Osteoblast (primary cell): ENCODE measurements at regions not wholly inside any gene's neighbourhood (a gene's known extent, or its start where the extent isn't known, plus 50 kb on each side); places are given as distances from the start of the nearest gene placed in this dataset.

Experiments
- DNase-seq: peaks from one replicate; pipeline ENCODE4 v3.0.0; 2011; ENCODE audit warnings: low spot score, mixed read lengths; ENCODE audit not compliant: insufficient read length; ENCODE audit errors: missing footprints
- H2AFZ ChIP-seq: 2 replicates; pipeline ENCODE4 v1.6.0; 2011; ENCODE audit warnings: mild to moderate bottlenecking, low read length
- H3K27ac ChIP-seq: 2 replicates; pipeline ENCODE4 v1.5.1; 2011; ENCODE audit warnings: mild to moderate bottlenecking, low read depth, low read length, moderate library complexity
- H3K27me3 ChIP-seq: 2 replicates; pipeline ENCODE4 v1.6.0; 2012; ENCODE audit warnings: mild to moderate bottlenecking, control low read depth, inconsistent platforms, low read length, moderate library complexity; ENCODE audit not compliant: insufficient read depth
- H3K36me3 ChIP-seq: 2 replicates; pipeline ENCODE4 v1.5.1; 2011; ENCODE audit warnings: mild to moderate bottlenecking, low read length, control low read depth, moderate library complexity; ENCODE audit not compliant: insufficient read depth
- H3K4me1 ChIP-seq: 2 replicates; pipeline ENCODE4 v1.5.1; 2011; ENCODE audit warnings: mild to moderate bottlenecking, low read length, control low read depth, moderate library complexity; ENCODE audit not compliant: insufficient read depth
- H3K4me2 ChIP-seq: 2 replicates; pipeline ENCODE4 v1.6.0; 2011; ENCODE audit warnings: mild to moderate bottlenecking, low read length; ENCODE audit not compliant: insufficient read depth
- H3K4me3 ChIP-seq: fragments of 200-600 bp; sonication (generic); 3 replicates; pipeline ENCODE4 v1.5.1; 2012; ENCODE audit warnings: mild to moderate bottlenecking, low read length, inconsistent platforms; ENCODE audit not compliant: insufficient read depth
- H3K79me2 ChIP-seq: 2 replicates; pipeline ENCODE4 v1.6.0; 2012; ENCODE audit warnings: mild to moderate bottlenecking, low read length, control low read depth, inconsistent platforms; ENCODE audit not compliant: insufficient read depth
- H3K9me3 ChIP-seq: 2 replicates; pipeline ENCODE4 v1.5.1; 2011; ENCODE audit warnings: low read depth, low read length, control low read depth
- H4K20me1 ChIP-seq: 2 replicates; pipeline ENCODE4 v1.6.0; 2012; ENCODE audit warnings: mild to moderate bottlenecking, low read length, control low read depth; ENCODE audit not compliant: insufficient read depth
- TF ChIP-seq, protein P1 (sequence below): IDR thresholded peaks from 2 replicates; pipeline ENCODE4 v1.5.1; 2011; ENCODE audit warnings: mild to moderate bottlenecking, low read depth, low read length, moderate library complexity; ENCODE audit errors: extremely low read depth

DNA sequence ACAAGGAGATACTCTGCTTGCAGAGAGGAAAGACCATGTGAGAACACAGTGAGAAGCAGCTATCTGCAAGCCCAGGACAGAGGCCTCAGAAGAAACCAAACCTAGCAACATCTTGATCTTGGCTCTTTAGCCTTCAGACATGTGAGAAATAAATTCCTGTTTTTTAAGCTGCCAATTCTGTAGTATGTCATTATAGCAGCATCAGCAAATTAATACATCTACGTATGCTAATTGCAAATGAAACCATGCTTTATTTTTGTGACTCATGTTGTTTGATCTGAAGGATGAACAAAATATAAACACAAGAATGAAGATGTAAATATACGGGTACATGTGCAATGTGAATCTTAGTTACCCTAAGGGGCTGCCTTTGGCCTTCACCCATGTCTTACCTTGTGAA lies 714.4 kb upstream of the ARPP21 start:
- no peak for DNase-seq
- no peaks in the 10 kb centered on the region for H3K36me3 ChIP-seq
- no peak overlapping the region for H2AFZ ChIP-seq
- no peaks in the 10 kb centered on the region for H3K4me1 ChIP-seq
- H4K20me1 ChIP-seq, result no peaks in the 10 kb centered on the region
- H3K9me3 ChIP-seq, result no peaks in the 10 kb centered on the region
- TF ChIP-seq, protein P1, sequence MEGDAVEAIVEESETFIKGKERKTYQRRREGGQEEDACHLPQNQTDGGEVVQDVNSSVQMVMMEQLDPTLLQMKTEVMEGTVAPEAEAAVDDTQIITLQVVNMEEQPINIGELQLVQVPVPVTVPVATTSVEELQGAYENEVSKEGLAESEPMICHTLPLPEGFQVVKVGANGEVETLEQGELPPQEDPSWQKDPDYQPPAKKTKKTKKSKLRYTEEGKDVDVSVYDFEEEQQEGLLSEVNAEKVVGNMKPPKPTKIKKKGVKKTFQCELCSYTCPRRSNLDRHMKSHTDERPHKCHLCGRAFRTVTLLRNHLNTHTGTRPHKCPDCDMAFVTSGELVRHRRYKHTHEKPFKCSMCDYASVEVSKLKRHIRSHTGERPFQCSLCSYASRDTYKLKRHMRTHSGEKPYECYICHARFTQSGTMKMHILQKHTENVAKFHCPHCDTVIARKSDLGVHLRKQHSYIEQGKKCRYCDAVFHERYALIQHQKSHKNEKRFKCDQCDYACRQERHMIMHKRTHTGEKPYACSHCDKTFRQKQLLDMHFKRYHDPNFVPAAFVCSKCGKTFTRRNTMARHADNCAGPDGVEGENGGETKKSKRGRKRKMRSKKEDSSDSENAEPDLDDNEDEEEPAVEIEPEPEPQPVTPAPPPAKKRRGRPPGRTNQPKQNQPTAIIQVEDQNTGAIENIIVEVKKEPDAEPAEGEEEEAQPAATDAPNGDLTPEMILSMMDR, result no peak
- no peak overlapping the region for H3K4me3 ChIP-seq
- H3K27me3 ChIP-seq, result no peaks in the 10 kb centered on the region
- no peaks in the 10 kb centered on the region for H3K79me2 ChIP-seq
- H3K4me2 ChIP-seq, result no peak overlapping the region
- H3K27ac ChIP-seq, result no peak overlapping the region

DNA sequence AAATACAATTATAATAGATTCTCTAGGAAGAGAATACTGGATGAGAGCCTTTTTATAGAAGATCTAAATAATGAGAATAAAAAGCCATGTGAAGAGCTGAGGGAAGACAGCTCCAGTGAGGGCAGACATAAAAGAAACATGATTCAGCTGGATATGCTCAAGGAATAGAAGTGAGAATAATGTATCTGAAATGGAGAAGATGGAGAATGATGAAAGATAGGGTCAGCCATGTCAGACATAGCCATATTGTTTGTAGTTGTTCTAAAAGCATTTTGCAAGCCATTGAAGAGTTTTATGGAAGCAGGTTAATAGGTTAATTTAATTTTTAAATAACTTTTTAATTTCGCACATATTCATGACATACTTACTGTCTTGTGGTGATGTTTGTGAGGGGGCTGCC lies 713.5 kb upstream of the ARPP21 start:
- no peak for DNase-seq
- Histone ChIP-seq H3K79me2 (no peaks in the 10 kb centered on the region), H3K27ac (no peak overlapping the region), H3K4me1 (no peaks in the 10 kb centered on the region), H3K27me3 (no peaks in the 10 kb centered on the region), H3K4me3 (no peak overlapping the region), H3K9me3 (no peaks in the 10 kb centered on the region), H2AFZ (no peak overlapping the region), H4K20me1 (no peaks in the 10 kb centered on the region), H3K36me3 (no peaks in the 10 kb centered on the region), H3K4me2 (no peak overlapping the region)
- TF ChIP-seq, protein P1, result no peak

DNA sequence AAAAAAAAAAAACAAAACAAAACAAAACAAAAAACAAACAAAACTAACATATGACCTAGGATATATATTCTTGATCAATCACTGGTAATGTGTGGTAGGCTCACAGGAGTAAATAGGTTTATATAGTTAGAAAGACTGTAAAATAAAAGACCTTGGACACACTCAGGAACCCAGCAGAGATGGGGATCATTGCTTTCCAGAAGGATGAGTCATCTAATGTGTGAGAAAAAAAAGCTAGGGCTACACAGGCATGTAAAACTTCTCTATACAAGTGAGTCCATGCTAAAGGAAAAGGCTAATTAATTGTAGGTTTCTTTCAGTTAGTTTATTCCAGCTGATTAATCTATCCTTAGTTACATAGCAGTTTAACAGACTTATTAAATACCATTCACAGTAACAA lies 710.3 kb upstream of the ARPP21 start:
- H3K27ac ChIP-seq, result no peak overlapping the region
- H3K4me2 ChIP-seq, result no peak overlapping the region
- TF ChIP-seq, protein P1, result no peak
- no peaks in the 10 kb centered on the region for H3K79me2 ChIP-seq
- no peaks in the 10 kb centered on the region for H3K27me3 ChIP-seq
- H3K9me3 ChIP-seq, result no peaks in the 10 kb centered on the region
- DNase-seq, result no peak
- no peak overlapping the region for H3K4me3 ChIP-seq
- H3K4me1 ChIP-seq, result no peaks in the 10 kb centered on the region
- no peak overlapping the region for H2AFZ ChIP-seq
- H4K20me1 ChIP-seq, result no peaks in the 10 kb centered on the region
- no peaks in the 10 kb centered on the region for H3K36me3 ChIP-seq

DNA sequence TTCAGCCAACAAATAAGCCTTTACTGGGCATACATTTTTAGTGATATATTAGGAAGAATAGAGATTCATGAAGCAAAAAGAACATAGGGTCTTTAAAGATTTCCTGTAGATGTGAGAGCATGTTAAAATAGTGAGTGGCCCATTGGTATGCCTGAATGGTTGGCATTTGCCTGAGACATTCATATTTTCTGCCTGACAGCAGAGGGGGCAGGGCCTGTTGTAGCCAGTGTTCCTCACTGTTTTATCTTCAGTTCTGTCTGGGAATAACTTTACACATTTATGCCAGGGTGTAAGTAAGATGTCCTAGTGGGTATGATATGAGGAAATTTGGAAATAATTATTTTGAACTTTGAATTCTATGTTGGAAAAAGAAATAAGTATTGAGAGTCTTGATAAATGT lies 704.7 kb upstream of the ARPP21 start:
- no peak overlapping the region for H2AFZ ChIP-seq
- no peak overlapping the region for H3K27ac ChIP-seq
- no peak for DNase-seq
- H3K4me2 ChIP-seq, result no peak overlapping the region
- no peaks in the 10 kb centered on the region for H3K4me1 ChIP-seq
- no peaks in the 10 kb centered on the region for H3K9me3 ChIP-seq
- no peaks in the 10 kb centered on the region for H3K79me2 ChIP-seq
- TF ChIP-seq, protein P1, result no peak
- H3K36me3 ChIP-seq, result no peaks in the 10 kb centered on the region
- no peaks in the 10 kb centered on the region for H3K27me3 ChIP-seq
- no peak overlapping the region for H3K4me3 ChIP-seq
- no peaks in the 10 kb centered on the region for H4K20me1 ChIP-seq
